HG02852 (cell line): ENCODE measurements at regions not wholly inside any gene's neighbourhood (a gene's known extent, or its start where the extent isn't known, plus 50 kb on each side); places are given as distances from the start of the nearest gene placed in this dataset.

Experiments used
- ATAC-seq: cut with Tn5 transposase; IDR thresholded peaks from one replicate; pipeline ENCODE4 v1.9.1; 2021; ENCODE audit warnings: mild to moderate bottlenecking, moderate library complexity; ENCODE audit not compliant: unreplicated experiment

- no peak for ATAC-seq
These were observed 880.3 kb downstream of the RPA4 start for GRCh38 chrX:97763981-97764380.

DNA sequence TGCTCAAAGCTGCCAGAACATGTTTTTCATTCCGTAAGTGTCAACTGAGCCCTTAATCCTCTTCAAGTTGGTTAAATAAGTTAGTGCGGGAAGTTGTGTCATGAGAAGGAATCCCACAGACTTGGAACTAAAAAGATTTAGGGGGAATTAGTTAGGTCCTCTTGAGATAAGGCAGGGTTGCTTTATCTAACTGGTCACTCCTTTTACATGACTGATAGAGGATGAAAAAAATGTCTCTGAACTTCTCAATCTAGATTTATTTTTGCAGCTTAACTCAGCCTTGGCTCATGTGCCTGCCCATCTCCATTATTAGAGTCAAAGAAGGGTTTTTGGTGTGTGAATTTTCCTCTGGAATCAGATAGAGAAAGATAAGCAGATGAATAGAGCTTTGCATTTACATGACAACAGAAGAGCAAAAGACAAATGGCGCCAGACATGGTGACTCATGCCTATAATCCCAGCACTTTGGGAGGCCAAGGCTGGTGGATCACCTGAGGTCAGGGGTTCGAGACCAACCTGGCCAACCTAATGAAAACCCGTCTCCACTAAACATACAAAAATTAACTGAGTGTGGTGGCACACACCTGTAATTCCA lies 882.9 kb downstream of the RPA4 start:
- no peak for ATAC-seq

GRCh38 chrX:97787311-97787710 lies 903.6 kb downstream of the RPA4 start:
- ATAC-seq: peak; percentile 52

DNA sequence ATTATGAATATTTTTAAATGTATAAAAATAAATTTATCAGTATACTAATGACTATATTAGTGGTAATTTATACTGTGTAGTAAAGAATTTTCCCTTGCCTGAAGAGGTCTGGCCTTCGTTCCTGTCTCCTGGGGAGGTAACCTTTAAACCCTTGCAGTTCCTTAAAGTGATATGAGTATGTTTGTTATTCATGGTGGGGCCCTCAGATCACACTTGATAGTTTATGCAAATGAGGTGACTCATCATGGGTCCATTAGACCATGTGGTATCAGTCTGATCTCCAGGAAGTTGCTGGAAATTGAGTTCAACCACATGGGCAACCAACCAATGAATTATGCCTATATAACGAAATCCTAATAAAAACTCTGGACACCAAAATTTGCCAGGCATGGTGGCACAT lies 904.1 kb downstream of the RPA4 start:
- no peak for ATAC-seq

DNA sequence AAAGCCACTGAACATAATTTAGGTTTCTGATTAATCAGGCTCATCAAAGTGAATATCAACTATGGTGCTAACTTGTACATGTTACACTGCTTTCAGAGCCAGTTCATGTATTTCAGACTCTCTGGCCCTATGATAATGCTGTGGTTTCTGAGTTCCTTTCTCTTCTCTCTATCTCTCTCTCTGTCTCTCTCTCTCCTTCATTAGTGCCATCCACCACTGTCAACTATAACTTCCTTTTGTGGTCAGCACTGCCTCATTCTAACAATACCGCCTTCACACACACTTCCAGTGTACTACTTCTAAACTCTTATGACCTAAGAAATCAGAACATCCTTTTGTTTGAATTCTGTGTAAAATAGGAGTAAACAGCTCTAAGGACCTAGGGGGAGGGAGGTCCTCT lies 907.1 kb downstream of the RPA4 start:
- no peak for ATAC-seq

- no peak for ATAC-seq
These were observed 913.4 kb downstream of the RPA4 start for GRCh38 chrX:97797076-97797475.

- no peak for ATAC-seq
These were observed 922.5 kb downstream of the RPA4 start for GRCh38 chrX:97806238-97806637.

DNA sequence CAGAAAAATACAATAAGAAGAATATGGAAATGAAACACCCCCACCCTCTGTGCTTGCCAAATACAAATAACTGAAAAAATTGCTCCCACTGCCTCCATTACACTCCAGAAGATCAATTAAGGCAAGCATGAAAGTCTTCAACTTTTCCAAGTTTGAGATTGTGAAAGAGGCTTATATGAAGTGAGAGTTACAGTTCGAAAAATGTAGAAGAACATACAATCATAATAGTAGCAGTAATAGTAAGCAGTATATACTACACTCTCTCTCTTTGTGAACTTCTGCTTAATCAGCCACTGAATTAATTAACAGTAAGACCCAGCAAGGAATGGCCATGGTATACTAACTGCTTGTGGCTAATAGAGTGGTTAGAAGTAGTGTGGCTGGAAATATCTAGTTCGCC lies 923.2 kb downstream of the RPA4 start:
- no peak for ATAC-seq

- no peak for ATAC-seq
These were observed 936.5 kb downstream of the RPA4 start for GRCh38 chrX:97820170-97820569.

- ATAC-seq: no peak
These were observed 944.8 kb downstream of the RPA4 start for GRCh38 chrX:97828471-97828870.

- ATAC-seq: no peak
These were observed 952.3 kb downstream of the RPA4 start for GRCh38 chrX:97835969-97836368.

DNA sequence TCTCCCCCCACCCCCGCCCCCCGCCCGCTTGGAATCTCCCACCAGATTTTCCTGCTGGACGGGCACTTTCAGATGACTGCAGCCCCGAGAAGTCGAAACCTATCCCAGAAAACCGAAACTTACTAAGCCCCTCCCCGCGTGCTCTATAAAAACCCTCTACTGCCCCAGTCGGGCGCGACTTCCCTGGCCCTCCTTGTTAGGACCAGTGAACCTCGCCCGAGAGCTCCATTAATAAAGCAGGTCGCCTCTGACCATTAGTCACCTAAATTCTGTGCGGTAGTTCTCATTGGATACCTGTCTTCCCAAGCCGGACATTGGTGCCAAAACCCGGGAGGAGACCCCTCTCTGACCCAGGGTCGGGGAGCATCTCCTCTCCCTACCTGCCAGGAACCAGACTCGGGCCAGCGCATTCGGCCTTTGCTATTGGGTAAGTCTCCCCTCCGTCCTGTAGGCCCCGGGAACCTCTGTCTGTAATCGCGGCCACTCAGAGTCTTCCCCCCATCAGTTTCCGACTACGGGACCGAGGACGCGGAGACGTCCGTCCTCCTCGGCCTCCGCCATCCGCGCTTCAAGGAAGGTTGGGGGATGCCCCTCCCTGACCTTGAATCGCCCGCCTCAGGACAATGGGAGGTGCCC lies 958.0 kb downstream of the RPA4 start:
- no peak for ATAC-seq

GRCh38 chrX:97842468-97843199 lies 958.9 kb downstream of the RPA4 start:
- no peak for ATAC-seq

GRCh38 chrX:97843200-97843811 lies 959.6 kb downstream of the RPA4 start:
- ATAC-seq: no peak

- no peak for ATAC-seq
These were observed 960.5 kb downstream of the RPA4 start for GRCh38 chrX:97844161-97844560.

- no peak for ATAC-seq
These were observed 961.2 kb downstream of the RPA4 start for GRCh38 chrX:97844943-97845342.

DNA sequence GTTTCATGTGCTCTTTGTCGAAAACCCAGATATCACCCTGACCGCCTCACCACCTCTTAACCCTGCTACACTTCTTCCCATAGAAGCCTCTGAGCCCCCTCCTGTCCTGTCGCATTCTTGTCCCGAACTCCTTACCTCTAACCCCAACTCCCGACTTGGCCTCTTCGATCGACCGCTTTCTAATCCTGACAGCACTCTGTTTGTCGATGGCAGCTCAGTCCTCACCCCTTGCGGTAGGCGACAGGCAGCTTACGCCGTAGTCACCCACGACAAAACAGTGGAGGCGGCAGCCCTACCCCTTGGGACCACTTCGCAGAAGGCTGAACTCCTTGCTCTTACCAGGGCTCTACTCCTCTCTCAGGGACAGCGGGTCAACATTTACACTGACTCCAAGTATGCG lies 961.7 kb downstream of the RPA4 start:
- no peak for ATAC-seq

DNA sequence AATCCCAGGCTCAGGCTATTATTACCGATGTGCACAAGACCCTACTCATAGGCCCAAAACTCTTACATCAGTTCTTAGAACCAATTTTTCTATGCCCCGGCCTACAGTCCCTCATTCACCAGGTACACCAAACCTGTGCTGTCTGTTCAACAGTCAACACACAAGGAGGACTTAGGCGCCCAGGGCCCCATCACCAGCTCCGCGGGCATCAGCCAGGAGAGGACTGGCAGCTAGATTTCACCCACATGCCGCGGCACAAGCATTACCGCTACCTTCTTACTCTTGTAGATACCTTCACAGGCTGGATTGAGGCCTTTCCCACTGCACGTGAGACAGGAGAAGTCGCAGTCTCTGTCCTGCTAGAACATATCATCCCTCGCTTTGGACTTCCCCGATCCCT lies 962.5 kb downstream of the RPA4 start:
- no peak for ATAC-seq

GRCh38 chrX:97846718-97847237 lies 963.1 kb downstream of the RPA4 start:
- no peak for ATAC-seq

DNA sequence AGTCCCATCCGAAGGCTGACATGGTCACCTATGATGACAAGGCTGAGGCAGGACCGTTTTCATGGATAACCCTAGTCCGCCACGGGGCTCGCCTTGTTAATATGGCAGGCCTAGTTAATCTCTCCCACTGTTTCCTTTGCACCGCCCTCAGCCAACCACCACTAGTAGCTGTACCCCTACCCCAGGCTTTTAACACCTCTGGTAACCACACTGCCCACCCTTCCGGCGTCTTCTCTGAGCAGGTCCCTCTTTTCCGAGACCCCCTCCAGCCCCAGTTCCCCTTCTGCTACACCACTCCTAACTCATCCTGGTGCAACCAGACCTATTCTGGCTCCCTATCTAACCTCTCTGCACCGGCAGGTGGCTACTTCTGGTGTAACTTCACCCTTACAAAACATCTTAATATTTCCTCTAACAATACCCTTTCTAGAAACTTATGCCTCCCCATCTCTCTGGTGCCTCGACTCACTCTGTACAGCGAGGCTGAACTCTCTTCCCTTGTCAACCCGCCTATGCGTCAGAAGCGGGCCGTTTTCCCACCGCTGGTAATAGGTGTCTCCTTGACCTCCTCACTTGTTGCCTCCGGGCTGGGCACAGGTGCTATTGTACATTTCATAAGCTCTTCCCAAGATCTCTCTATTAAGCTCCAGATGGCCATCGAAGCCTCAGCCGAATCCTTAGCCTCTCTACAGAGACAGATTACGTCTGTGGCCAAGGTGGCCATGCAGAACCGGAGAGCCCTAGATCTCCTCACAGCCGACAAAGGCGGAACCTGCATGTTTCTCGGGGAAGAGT lies 964.4 kb downstream of the RPA4 start:
- ATAC-seq: no peak

- ATAC-seq: no peak
These were observed 966.2 kb downstream of the RPA4 start for GRCh38 chrX:97849951-97850350.
